ENCODE measurements at regions not wholly inside any gene's neighbourhood (a gene's known extent, or its start where the extent isn't known, plus 50 kb on each side); places are given as distances from the start of the nearest gene placed in this dataset.

GRCh38 chr14:76941544-76941943, 87.0 kb downstream of the IRF2BPL start:
- no peak for TF ChIP-seq CTCF (IDR thresholded peaks at IDR 0.05)
- ATAC-seq (ENCODE audit: low FRiP score) = no peak
- DNase-seq (ENCODE audit: low spot score) = no peak

- TF ChIP-seq CTCF (IDR thresholded peaks at IDR 0.05) = no peak
- ATAC-seq (ENCODE audit: low FRiP score) (no peak), DNase-seq (ENCODE audit: low spot score) (no peak)
Observed at GRCh38 chr14:76940021-76940760, 88.3 kb downstream of the IRF2BPL start.

- no peak for TF ChIP-seq CTCF (IDR thresholded peaks at IDR 0.05)
- ATAC-seq (ENCODE audit: low FRiP score) (no peak), DNase-seq (ENCODE audit: low spot score) (no peak)
Observed at GRCh38 chr14:76939015-76939742, 89.3 kb downstream of the IRF2BPL start.

- DNase-seq (ENCODE audit: low spot score) (no peak), ATAC-seq (ENCODE audit: low FRiP score) (no peak)
- TF ChIP-seq CTCF (IDR thresholded peaks at IDR 0.05) = no peak
Observed at GRCh38 chr14:76938092-76938500, 90.4 kb downstream of the IRF2BPL start.

GRCh38 chr14:76937181-76938091, 91.1 kb downstream of the IRF2BPL start:
- no peak for ATAC-seq (ENCODE audit: low FRiP score)
- no peak for TF ChIP-seq CTCF (IDR thresholded peaks at IDR 0.05)
- DNase-seq (ENCODE audit: low spot score) = no peak

GRCh38 chr14:76936483-76936882, 92.0 kb downstream of the IRF2BPL start:
- DNase-seq (ENCODE audit: low spot score) (no peak), ATAC-seq (ENCODE audit: low FRiP score) (no peak)
- TF ChIP-seq CTCF (IDR thresholded peaks at IDR 0.05) = no peak

Data from omental fat pad (tissue), 3 donors.